MCF 10A (cell line): ENCODE measurements at regions not wholly inside any gene's neighbourhood (a gene's known extent, or its start where the extent isn't known, plus 50 kb on each side); places are given as distances from the start of the nearest gene placed in this dataset.

ENCODE experiments used
- BruUV-seq: library from RNA; stranded (reverse); fragments of 400-500 nt; replicated peaks from 2 replicates; lab custom pipeline; 2021; lab: Mats Ljungman, UMichigan
- CTCF ChIA-PET: fragments of 300-600 bp; sonication (Branson Sonifier 250); formaldehyde crosslinking; extraction: SDS; loops from one replicate; lab custom pipeline; 2021; ENCODE audit warnings: antibody characterized with exemption, inconsistent platforms; lab: Yijun Ruan, JAX
- POLR2A ChIA-PET: fragments of 300-600, 350-650 bp; sonication (Branson Sonifier 250); formaldehyde crosslinking; extraction: SDS; loops from one replicate; lab custom pipeline; 2020; ENCODE audit warnings: antibody characterized with exemption, inconsistent platforms; lab: Yijun Ruan, JAX
- DNase-seq: peaks from one replicate; pipeline ENCODE4 v3.0.0-alpha.2; 2018; ENCODE audit not compliant: unreplicated experiment
- H3K27ac Mint-ChIP-seq: one replicate; pipeline ENCODE4 v1.8.0; 2022; ENCODE audit warnings: mild to moderate bottlenecking, low read depth, mixed read lengths; ENCODE audit not compliant: unreplicated experiment
- H3K27me3 Mint-ChIP-seq: one replicate; pipeline ENCODE4 v1.8.0; 2022; ENCODE audit warnings: mixed read lengths; ENCODE audit not compliant: insufficient read depth, unreplicated experiment
- H3K36me3 Mint-ChIP-seq: one replicate; pipeline ENCODE4 v1.8.0; 2022; ENCODE audit warnings: mild to moderate bottlenecking, moderate library complexity, mixed read lengths; ENCODE audit not compliant: insufficient read depth, unreplicated experiment
- H3K4me1 Mint-ChIP-seq: one replicate; pipeline ENCODE4 v1.8.0; 2022; ENCODE audit warnings: mixed read lengths; ENCODE audit not compliant: insufficient read depth, unreplicated experiment
- H3K4me3 Mint-ChIP-seq: one replicate; pipeline ENCODE4 v1.8.0; 2022; ENCODE audit warnings: mild to moderate bottlenecking, moderate library complexity, mixed read lengths; ENCODE audit not compliant: unreplicated experiment
- H3K9me3 Mint-ChIP-seq: one replicate; pipeline ENCODE4 v1.8.0; 2022; ENCODE audit warnings: mixed read lengths; ENCODE audit not compliant: unreplicated experiment
- CTCF ChIP-seq: fragments of 200-600 bp; IDR thresholded peaks from one replicate; pipeline ENCODE4 v1.8.0; 2022; ENCODE audit warnings: antibody characterized with exemption, mild to moderate bottlenecking; ENCODE audit not compliant: unreplicated experiment
- intact Hi-C: fragments of 100-400 bp; cut with micrococcal nuclease; formaldehyde crosslinking; loops from 2 replicates; pipeline ENCODE4 v1.14.1; 2022

GRCh38 chr10:106435081-106435480 lies 729.4 kb downstream of the SORCS1 start:
- BruUV-seq: no TSS peak
- no peak for TF ChIP-seq CTCF
- ChIA-PET POLR2A (interaction anchor here (1.1 to 2.0 kb wide), 2 partner anchors 9 to 10 kb away, joined by 4 to 12 read pairs; no protein-coding TSS in a partner anchor), CTCF (interaction anchor here (0.9 to 1.2 kb wide), 2 partner anchors 9 to 37 kb away, joined by 3 to 4 read pairs; no protein-coding TSS in a partner anchor)
- no peak for DNase-seq
- Mint-ChIP-seq H3K4me1 (peaks cover 7% of the 10 kb centered on the region), H3K36me3 (no peaks in the 10 kb centered on the region), H3K27me3 (no peaks in the 10 kb centered on the region), H3K4me3 (no peak overlapping the region), H3K9me3 (no peaks in the 10 kb centered on the region), H3K27ac (no peak overlapping the region)
- intact Hi-C loops: no loop called here

GRCh38 chr10:106424981-106425380 lies 739.5 kb downstream of the SORCS1 start:
- Mint-ChIP-seq H3K27me3 (no peaks in the 10 kb centered on the region), H3K27ac (peak overlapping the region; percentile 0), H3K4me1 (peaks cover 19% of the 10 kb centered on the region), H3K4me3 (no peak overlapping the region), H3K9me3 (peaks cover 10% of the 10 kb centered on the region), H3K36me3 (no peaks in the 10 kb centered on the region)
- no TSS peak for BruUV-seq
- no peak for TF ChIP-seq CTCF
- POLR2A ChIA-PET: interaction anchor here (1.2 to 2.0 kb wide), 4 partner anchors 10 to 147 kb away, joined by 3 to 12 read pairs (median 7); no protein-coding TSS in a partner anchor
- DNase-seq: peak; percentile 52
- CTCF ChIA-PET: interaction anchor here (0.9 to 1.2 kb wide), 2 partner anchors 146 to 199 kb away, joined by 3 to 5 read pairs; no protein-coding TSS in a partner anchor
- intact Hi-C loops: loop anchor here (5.0 kb wide), 1 partner anchor 82 kb away; no protein-coding TSS in a partner anchor

GRCh38 chr10:106424054-106424453 lies 740.5 kb downstream of the SORCS1 start:
- BruUV-seq: no TSS peak
- DNase-seq: peak; percentile 81
- H3K9me3 Mint-ChIP-seq: peaks cover 2% of the 10 kb centered on the region

More at GRCh38 chr10:106424054-106424453, 740.5 kb downstream of the SORCS1 start:
- intact Hi-C loops: loop anchor here (5.0 kb wide), 1 partner anchor 83 kb away; no protein-coding TSS in a partner anchor
- CTCF ChIA-PET: interaction anchor here (0.5 to 1.3 kb wide), 3 partner anchors 12 to 280 kb away, joined by 3 to 5 read pairs (median 3); no protein-coding TSS in a partner anchor
- no peak for TF ChIP-seq CTCF
- POLR2A ChIA-PET: interaction anchor here (0.6 to 2.1 kb wide), 8 partner anchors 11 to 150 kb away, joined by 3 to 12 read pairs (median 6); no protein-coding TSS in a partner anchor
- Mint-ChIP-seq H3K27me3 (no peaks in the 10 kb centered on the region), H3K27ac (peak overlapping the region; percentile 0), H3K36me3 (no peaks in the 10 kb centered on the region), H3K4me3 (no peak overlapping the region), H3K4me1 (peaks cover 19% of the 10 kb centered on the region)
